NCI-H2227 (cell line): ENCODE measurements at regions not wholly inside any gene's neighbourhood (a gene's known extent, or its start where the extent isn't known, plus 50 kb on each side); places are given as distances from the start of the nearest gene placed in this dataset.
"Not testable (repeated sequence)": the region's sequence is repeated elsewhere in the genome, so short reads cannot be mapped to it uniquely, and the experiment has no call there.

Experiments used
- DNase-seq: peaks from one replicate; lab custom pipeline; 2025; ENCODE audit not compliant: unreplicated experiment; lab: John Stamatoyannopoulos, UW

DNA sequence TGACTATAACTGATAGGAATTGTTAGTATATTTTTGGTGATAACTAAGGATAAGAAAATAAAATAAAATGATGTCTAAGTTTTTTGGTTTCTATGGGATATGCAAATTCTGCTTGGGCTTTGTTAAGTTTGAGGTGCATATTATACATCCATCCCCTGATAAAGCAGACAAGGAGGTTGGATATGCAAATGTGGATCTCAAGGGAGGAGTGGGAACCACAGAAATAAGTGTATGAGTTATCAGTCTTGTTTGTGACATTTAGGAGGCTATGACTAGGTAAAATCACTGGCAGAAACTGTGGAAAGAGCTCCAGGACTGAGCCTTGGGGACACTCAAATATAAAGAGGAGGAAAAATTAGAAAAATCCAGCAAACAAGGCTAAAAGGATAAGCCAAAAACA lies 719.4 kb downstream of the RERGL start:
- DNase-seq: no peak

DNA sequence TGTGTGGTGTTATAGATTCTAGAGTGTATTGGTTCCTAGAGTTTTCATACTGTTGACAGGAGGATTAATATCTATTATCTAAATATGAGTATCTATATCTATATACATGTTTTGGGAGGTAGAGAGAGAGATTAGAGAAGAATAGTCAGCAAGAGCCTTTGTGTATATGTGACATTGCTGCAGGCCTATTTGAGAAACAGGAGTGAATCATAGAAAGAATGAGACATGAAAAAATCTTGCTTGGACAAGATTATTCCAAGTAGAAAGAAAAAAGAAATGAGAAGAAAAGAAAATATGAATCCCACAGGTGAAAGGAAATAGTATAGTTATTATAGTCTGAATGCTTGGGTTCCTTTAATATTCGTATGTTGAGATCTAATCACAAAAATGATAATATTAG lies 720.4 kb downstream of the RERGL start:
- DNase-seq: no peak

DNA sequence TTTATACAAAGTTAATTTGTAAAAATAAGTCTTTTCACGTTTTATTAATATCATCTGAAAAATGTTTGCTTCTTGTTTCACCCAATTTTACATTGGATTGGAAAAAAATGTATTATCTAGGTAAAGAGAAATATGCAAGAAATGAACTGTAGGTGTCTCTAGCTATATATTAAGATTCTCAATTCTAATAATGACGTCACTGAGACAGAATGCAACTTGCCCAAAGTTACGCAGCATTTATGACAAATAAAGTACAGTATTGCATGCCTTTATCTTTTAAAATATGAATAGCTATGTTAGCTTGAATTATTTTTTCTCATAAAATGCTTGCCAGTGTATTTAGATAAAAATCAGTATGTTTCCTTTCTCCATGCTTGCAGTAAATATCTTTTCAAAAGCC lies 728.8 kb downstream of the RERGL start:
- no peak for DNase-seq

DNA sequence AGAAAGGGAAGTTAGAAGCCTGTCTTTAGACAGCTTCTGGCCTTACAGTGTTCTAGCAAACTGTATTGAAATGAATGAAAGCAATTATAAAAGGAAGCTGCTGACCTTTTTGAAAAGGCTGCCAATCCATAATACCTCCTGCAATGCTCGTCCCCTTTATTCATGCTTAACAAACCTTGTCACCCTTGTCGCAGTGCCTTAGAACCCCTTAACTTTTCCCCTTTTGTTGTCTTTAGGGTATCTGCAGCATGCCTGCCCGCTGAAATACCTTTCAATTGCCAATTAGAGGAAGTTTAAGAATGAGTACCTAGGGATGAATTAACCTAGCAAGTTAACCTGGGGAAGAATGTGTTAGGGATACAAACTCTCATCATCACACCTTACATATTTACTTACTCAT lies 731.2 kb downstream of the RERGL start:
- no peak for DNase-seq

DNA sequence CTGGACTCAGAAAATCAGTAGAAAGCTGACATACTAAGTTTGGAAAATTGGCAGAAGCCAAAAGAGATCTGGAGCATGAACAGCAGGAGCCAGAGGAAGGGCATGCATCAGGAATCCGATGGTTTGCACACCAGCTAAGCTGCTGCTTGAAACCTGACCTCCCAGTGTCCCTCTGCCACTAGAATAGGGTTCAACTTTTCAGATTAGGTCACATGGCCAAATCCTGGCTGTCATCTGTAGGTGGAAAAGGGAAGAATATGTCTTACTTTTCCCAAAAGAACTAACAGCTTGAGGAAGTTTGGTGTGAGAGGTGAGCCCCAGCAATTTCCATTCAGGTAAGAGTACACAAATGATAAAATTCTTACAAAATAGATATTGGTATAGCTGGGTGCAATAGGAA lies 732.6 kb downstream of the RERGL start:
- no peak for DNase-seq

DNA sequence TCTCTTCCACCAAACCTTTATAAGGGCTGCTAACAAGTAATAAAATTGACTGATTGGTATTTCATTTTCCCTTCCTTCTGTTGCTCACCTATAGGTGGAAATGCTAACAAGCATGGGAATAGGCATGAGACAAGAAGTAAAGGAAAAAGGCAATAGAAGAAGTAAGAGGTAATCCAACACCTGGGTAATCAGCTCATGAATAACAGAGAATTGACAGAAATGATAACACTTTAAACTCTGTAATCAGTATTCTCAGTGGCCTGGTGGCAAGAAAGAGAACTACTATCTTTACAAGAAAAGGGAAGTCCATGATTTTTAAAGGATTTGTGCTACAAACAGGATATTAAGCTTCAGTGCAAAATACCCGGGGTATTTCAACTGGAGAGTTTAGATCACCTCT lies 737.8 kb downstream of the RERGL start:
- no peak for DNase-seq

DNA sequence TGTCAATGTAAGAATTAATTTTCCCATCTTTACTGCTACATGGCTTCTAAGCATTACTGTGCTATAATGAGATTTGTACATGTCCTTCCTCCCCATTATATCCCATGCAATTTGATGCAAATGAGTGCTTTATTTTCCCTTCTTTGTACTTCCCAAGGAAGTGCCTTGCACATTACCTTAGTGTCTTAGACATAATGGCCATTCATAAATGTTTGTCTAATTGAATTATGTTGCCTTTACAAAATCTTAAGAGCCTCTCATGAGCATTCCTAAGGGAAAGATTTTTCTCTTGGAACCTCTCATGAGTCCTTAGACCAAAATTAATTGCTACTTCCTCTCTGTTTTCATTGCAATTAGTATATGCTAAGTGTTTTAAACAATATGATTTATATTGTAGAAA lies 741.7 kb downstream of the RERGL start:
- no peak for DNase-seq

DNA sequence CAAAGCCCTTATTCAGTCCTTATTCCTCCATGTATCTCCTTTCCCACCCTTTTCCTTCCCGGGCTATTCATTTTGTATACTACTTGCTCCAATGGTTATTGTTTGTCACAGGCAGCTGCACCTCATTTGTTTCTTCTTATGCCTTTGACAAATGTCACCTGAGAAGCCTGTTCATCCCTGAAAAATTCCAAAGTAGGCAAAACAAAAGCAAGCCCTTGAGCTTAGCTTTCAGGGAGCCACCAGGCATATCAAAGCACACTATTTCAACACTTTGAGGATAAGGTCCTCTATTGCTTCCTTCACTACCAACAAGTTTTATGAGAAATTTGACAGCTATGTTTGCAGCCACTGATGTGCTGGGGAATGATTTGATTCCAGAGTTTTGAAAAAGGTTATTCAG lies 738.7 kb upstream of the LMO3 start:
- no peak for DNase-seq

DNA sequence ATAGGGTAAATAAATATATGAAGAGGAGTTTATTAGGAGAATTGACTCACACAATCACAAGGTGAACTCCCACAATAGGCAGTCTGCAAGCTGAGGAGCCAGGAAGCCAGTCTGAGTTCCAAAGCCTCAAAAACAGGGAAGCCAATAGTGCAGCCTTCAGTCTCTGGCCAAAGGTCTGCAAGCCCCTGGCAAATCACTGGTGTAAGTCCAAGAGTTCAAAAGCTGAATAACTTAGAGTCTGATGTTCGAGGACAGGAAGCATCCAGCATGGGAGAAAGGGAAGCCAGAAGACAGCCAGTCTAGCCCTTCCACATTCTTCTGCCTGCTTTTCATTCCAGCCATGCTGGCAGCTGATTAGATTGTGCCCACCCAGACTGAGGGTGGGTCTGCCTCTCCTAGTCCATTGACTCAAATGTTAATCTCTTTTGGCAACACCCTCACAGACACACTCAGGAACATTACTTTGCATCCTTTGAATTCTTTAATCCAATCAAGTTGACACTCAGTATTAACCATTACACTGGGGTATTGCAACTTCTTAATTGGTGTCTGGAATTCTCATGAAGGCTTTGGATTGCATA lies 736.5 kb upstream of the LMO3 start:
- DNase-seq: no peak

DNA sequence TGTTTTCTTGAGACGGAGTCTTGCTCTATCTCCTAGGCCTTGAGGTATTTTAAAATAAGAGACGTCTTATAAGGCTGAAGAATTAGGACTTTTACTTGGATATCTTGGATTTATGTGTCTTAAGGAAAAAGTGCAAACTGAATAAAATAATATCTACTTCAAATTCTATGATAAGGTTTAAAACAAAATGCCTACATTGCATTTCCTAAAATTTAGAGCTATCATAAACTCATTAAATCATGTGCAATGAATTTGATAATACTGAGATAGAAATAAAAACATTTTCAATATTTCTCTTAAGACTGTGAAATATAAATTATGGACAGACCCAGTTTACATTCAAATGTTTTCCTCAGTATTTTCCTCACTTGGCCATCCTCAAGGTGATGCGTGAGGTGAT lies 729.5 kb upstream of the LMO3 start:
- no peak for DNase-seq

DNA sequence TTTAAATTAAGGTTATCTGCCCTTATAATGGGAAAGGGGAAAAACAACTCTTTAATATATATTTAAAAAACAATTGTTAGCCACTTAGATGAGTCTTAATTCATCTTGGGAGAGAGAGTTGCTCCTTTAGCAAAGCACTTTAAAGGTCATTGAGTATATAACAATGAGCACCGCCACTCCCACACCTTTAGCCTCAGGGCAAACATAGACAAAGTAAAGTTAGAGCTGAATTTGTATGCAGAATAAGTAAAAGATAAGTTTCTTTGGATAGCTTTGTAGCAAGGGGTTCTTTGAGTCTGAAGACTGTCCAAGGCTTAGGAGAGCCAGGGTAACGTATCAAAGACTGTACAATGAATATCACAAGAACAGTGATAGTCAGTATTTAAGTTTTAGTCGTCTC lies 728.8 kb upstream of the LMO3 start:
- no peak for DNase-seq

DNA sequence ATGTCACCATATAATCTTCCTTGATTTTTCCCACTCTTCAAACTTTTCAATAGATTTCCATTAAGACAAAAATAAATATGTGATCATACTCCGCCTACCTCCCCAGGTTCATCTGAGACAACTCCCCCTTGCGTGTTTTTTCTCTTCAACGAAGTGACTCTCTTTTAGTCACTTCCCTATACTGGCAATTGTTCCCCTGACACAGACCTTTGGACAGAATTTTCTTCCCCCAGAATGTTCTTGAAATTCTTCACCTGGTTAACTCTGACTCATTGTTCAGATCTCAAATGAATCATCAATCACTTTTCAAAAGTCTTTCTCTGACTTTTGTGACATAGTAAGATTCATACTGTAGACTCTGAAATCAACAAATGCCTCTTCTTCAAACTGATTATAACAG lies 727.3 kb upstream of the LMO3 start:
- no peak for DNase-seq

DNA sequence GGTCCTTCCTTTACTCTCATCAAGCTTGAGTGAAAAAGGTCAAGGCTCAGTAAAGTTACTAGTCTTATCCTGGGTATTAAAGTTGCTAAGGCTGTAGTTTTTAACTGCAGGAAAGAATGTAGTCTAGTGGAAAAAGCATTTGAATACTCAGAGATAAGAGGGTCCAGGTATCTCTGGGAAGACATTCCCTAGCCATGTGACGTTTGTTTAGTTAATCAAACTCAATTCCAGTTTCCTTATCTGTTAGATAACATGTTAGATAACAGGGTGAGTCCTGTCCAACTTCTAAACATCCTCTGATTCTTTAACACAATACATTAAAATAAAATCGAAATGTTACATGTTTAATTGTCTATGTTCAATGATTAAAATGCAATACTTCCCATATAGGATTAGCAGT lies 720.7 kb upstream of the LMO3 start:
- no peak for DNase-seq

DNA sequence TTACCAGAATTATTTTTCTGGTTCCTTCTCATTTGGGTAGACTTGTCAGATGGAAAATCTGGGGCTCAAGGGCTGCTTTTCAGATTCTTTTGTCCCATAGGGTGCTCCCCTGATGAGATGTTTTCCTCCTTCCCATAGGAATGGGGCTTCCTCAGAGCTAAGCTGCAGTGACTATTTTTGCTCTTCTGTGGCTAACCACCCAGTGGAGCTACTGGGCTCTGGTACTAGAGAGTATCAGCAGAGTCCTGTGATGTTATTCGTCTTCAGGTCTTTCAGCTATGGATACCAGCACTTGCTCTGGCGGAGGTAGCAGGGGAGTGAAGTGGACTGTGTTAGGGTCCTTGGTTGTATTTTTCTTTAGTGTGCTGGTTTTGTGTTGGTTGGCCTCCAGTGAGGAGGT lies 716.1 kb upstream of the LMO3 start:
- no peak for DNase-seq

DNA sequence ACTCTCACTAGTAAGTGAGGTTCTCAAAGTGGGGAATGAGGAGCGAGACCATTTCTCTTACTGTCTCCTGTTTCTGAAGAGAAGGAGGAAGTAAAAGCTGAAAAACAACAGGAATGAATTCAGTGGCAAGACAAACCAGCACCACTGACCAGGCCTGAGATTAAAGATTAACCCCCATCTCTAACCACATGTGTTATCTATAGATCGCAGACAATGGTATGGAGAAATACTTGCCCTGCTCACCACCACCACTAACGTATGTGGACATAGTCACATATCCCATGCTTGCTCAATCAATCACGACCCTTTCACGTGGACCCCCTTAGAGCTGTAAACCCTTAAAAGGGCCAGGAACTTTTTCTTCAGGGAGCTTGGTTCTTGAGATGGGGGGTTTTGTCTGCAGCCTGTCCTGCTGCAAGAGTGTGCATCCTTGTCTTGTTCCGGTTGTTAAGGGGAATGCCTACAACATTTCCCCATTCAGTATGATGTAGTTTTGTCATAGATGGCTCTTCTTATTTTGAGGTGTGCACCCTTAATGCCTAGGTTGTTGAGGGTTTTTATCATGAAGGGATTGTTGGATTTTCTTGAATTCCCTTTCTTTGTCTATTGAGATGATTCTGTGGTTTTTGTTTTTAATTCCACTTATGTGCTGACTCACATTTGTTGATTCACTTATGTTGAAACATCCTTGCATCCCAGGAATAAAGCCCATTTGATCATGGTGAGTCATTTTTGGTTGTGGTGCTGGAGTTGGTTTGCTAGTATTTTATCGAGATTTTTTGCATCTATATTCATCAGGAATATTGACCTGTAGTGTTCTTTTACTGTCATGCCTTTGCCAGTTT lies 698.8 kb upstream of the LMO3 start:
- DNase-seq: no peak

DNA sequence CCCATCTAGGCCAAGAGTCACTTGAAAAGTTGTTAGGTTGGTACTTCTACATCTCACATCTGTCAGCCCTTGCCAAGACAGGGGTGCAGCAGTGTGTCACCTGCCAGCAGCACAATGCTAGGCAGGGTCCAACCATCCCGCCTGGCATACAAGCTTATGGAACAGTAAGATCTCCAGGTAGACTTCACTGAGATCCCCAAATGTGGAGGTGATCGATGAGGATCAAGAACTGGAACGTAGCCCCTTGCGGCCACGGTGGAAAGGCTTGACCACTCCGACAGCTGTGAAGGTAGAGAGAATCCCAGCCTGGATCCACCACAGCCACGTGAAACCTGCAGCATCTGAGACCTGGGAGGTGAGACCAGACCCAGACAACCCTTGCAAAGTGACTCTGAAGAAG lies 696.0 kb upstream of the LMO3 start:
- no peak for DNase-seq

DNA sequence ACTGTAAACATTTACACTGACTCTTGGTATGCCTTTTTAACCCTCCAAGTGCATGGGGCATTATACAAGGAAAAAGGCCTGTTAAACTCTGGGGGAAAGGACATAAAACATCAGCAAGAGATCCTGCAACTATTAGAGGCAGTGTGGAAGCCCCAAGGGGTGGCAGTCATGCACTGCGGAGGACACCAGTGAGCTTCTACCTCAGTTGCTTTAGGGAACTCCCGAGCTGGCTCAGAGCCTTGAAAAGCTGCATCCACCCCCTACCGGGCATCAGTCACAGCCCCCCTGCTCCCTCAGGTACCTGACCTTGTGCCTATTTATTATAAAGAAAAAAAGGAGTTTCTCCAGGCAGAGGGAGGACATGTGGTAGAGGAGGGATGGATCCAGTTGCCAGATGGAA lies 695.6 kb upstream of the LMO3 start:
- no peak for DNase-seq

DNA sequence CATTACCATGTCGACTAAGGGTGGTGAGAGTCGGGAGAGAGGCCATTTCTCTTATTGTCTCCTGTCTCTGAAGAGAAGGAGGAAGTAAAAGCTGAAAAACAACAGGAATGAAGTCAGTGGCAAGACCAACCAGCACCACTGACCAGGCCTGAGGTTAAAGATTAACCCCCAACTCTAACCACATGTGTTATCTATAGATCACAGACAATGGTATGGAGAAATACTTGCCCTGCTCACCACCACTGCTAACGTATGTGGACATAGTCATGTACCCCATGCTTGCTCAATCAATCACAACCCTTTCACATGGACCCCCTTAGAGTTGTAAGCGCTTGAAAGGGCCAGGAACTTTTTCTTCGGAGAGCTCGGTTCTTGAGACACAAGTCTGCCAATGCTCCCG lies 690.9 kb upstream of the LMO3 start:
- DNase-seq: no peak

DNA sequence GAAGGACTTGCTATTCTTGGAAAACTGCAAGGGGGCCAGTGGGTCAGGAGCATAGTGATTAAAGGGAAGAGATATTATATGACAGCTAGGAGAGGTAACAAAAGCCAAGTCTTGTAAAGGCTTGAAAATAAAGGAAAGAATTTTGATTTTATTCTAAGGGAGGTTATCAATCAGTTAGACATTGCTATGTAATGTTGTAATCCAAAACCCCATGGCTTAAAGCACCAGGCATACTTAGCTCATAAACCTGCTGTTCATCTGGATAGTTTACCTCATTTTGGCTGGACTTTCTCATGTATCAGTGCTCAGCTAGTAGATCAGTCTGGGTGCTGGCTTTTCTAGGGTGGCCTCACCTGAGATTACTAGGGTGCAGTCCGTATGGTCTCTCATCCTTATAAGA lies 680.9 kb upstream of the LMO3 start:
- DNase-seq: no peak

DNA sequence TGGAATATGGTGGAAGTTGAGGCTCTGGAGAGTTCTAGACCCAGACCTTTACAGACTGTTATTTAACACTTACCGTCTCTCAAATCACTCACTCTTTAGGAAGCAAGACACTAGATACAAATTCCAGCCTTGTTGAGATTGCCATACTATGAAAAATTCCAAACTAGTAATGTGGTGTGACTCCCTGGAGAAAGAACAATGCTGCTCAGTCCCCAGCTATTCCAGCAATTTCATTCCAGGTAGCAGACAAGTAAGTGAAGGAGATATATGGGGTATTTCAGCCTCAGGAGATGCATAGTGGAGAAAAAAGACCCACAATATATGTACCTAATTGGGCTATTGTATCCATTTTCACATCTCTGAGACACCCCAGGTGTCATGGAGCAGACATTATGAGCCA lies 678.9 kb upstream of the LMO3 start:
- no peak for DNase-seq

DNA sequence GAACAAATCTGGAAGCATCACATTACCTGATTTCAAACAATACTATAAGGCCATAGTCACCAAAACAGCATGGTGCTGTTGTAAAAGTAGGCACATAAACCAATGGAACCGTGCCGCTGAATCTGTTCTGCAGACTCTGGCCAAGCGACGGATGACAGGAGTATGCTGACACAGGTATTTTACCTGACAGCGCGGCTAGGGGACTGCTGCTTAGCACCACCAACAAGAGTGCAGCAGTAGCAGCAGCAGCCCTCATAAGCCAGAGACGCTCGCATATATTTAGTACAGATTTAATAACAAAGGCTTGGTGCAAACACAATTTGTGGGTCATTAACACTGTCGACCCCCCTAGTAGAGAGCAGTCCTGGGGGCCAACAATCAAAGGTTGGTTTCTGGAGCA lies 677.6 kb upstream of the LMO3 start:
- no peak for DNase-seq

DNA sequence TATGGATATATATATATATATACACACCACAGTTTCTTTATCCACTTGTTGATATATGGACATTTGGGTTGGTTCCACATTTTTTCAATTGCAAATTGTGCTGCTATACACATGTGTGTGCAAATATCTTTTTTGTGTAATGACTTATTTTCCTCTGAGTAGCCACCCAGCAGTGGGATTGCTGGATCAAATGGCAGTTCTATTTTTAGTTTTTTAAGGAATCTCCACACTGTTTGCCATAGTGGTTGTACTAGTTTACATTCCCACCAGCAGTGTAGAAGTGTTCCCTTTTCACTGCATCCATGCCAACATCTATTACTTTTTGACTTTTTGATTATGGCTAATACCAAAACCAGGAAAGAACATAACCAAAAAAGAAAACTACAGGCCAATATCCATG lies 676.2 kb upstream of the LMO3 start:
- not testable (repeated sequence) for DNase-seq

DNA sequence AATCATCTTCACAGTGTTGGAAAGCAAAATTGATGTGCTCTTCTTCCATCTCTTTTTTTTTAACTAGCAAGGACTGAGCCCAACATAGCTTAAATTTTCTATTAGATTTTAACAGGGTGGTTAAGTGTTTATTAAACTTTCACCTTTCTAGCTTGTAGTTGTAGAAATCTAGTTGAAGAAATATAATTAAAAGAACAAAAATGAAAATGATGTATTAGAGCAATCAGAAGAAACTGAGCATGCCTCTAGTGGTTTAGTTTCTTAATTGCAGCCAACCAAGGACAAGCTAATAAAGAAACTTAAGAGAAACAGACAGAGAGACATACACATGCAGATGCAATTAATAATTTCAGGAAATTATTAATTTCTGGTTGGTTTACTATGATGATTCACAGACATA lies 673.0 kb upstream of the LMO3 start:
- DNase-seq: no peak
